HFFc6 (cell line): ENCODE measurements at regions not wholly inside any gene's neighbourhood (a gene's known extent, or its start where the extent isn't known, plus 50 kb on each side); places are given as distances from the start of the nearest gene placed in this dataset.
A peak's percentile ranks its signal among the peaks of the same experiment; 100 is the strongest.
"Not testable (repeated sequence)": the region's sequence is repeated elsewhere in the genome, so short reads cannot be mapped to it uniquely, and the experiment has no call there.

Experiments
- DNase-seq: peaks from one replicate; pipeline ENCODE4 v3.0.0-alpha.2; 2018
- H3K27ac Mint-ChIP-seq: 2 replicates; pipeline ENCODE4 v1.8.0; 2020; ENCODE audit warnings: mild to moderate bottlenecking, mixed read lengths
- H3K27me3 Mint-ChIP-seq: 2 replicates; pipeline ENCODE4 v1.8.0; 2021; ENCODE audit warnings: mild to moderate bottlenecking, moderate library complexity, mixed read lengths; ENCODE audit not compliant: insufficient read depth
- H3K36me3 Mint-ChIP-seq: 2 replicates; pipeline ENCODE4 v1.8.0; 2021; ENCODE audit warnings: low read depth, mixed read lengths
- H3K4me1 Mint-ChIP-seq: 2 replicates; pipeline ENCODE4 v1.8.0; 2020; ENCODE audit warnings: low read depth, mixed read lengths
- H3K4me3 Mint-ChIP-seq: 2 replicates; pipeline ENCODE4 v1.8.0; 2020; ENCODE audit warnings: mild to moderate bottlenecking, moderate library complexity, mixed read lengths
- H3K9me3 Mint-ChIP-seq: 2 replicates; pipeline ENCODE4 v1.8.0; 2020; ENCODE audit warnings: mild to moderate bottlenecking, mixed read lengths
- CTCF ChIP-seq: fragments of 200-600 bp; sonication (generic); IDR thresholded peaks from 2 replicates; pipeline ENCODE4 v1.5.0; 2021; ENCODE audit warnings: antibody characterized with exemption, mild to moderate bottlenecking

GRCh38 chr12:42020226-42020625 is 124.4 kb downstream of the GXYLT1 start:
- peaks cover 10% of the 10 kb centered on the region for H3K27me3 Mint-ChIP-seq
- H3K36me3 Mint-ChIP-seq = no peaks in the 10 kb centered on the region
- DNase-seq = no peak
- H3K9me3 Mint-ChIP-seq = no peaks in the 10 kb centered on the region
- no peak for TF ChIP-seq CTCF
- peaks cover 10% of the 10 kb centered on the region; the same call in 1 of the 2 replicates for H3K4me1 Mint-ChIP-seq
- H3K4me3 Mint-ChIP-seq = no peak overlapping the region
- H3K27ac Mint-ChIP-seq = no peak overlapping the region

- Mint-ChIP-seq H3K4me1 (peaks cover 10% of the 10 kb centered on the region; the same call in 1 of the 2 replicates), H3K27ac (no peak overlapping the region), H3K9me3 (no peaks in the 10 kb centered on the region), H3K27me3 (peaks cover 10% of the 10 kb centered on the region), H3K4me3 (no peak overlapping the region), H3K36me3 (no peaks in the 10 kb centered on the region)
- no peak for DNase-seq
- TF ChIP-seq CTCF = no peak
These were observed 124.9 kb downstream of the GXYLT1 start for GRCh38 chr12:42019746-42020145.

GRCh38 chr12:42017051-42017450 is 127.6 kb downstream of the GXYLT1 start:
- H3K36me3 Mint-ChIP-seq = no peaks in the 10 kb centered on the region
- no peak overlapping the region for H3K4me3 Mint-ChIP-seq
- no peak overlapping the region for H3K27ac Mint-ChIP-seq

GRCh38 chr12:42015051-42015461 is 129.6 kb downstream of the GXYLT1 start:
- Mint-ChIP-seq H3K4me3 (no peak overlapping the region), H3K4me1 (no peaks in the 10 kb centered on the region), H3K9me3 (no peaks in the 10 kb centered on the region), H3K27me3 (peaks cover 3% of the 10 kb centered on the region; the same call in 1 of the 2 replicates), H3K27ac (no peak overlapping the region), H3K36me3 (no peaks in the 10 kb centered on the region)
- DNase-seq = no peak
- TF ChIP-seq CTCF = no peak

More at GRCh38 chr12:42017051-42017450, 127.6 kb downstream of the GXYLT1 start:
- Mint-ChIP-seq H3K27me3 (peaks cover 6% of the 10 kb centered on the region), H3K9me3 (no peaks in the 10 kb centered on the region), H3K4me1 (no peaks in the 10 kb centered on the region)
- DNase-seq = no peak
- no peak for TF ChIP-seq CTCF

GRCh38 chr12:42012501-42012900 is 132.2 kb downstream of the GXYLT1 start:
- H3K9me3 Mint-ChIP-seq, H3K4me1 Mint-ChIP-seq, H3K27me3 Mint-ChIP-seq, H3K27ac Mint-ChIP-seq, H3K4me3 Mint-ChIP-seq, H3K36me3 Mint-ChIP-seq: not testable (repeated sequence)
- peak; percentile 11 for DNase-seq

- Mint-ChIP-seq H3K27ac (no peak overlapping the region), H3K4me3 (no peak overlapping the region), H3K9me3 (no peaks in the 10 kb centered on the region), H3K36me3 (no peaks in the 10 kb centered on the region), H3K27me3 (peaks cover 1% of the 10 kb centered on the region), H3K4me1 (no peaks in the 10 kb centered on the region)
- no peak for TF ChIP-seq CTCF
- DNase-seq = no peak
These were observed 134.0 kb downstream of the GXYLT1 start for GRCh38 chr12:42010715-42011114.
